ENCODE measurements at regions not wholly inside any gene's neighbourhood (a gene's known extent, or its start where the extent isn't known, plus 50 kb on each side); places are given as distances from the start of the nearest gene placed in this dataset.
"Not testable (repeated sequence)": the region's sequence is repeated elsewhere in the genome, so short reads cannot be mapped to it uniquely, and the experiment has no call there.

DNA sequence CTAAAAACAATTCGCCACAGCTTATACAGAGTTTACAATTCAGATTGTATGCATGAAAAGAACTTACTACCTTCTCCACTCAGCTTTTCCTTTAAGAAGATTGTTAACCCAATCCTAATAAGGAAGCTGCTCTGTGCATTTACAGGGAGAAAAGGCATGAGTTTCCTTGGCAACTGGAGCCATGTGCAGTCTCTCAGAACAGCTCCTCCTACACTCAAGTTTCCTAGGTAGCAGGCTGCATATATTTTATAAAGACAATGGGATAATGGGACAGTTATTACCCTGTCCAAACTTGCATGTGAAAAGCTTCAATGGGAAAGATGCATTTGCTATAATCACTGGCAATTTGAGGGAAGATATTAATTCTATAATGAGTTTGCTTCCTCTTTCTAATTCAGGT lies 125.5 kb upstream of the TRPC4 start:
- no peak for DNase-seq (ENCODE audit: low spot score)

DNA sequence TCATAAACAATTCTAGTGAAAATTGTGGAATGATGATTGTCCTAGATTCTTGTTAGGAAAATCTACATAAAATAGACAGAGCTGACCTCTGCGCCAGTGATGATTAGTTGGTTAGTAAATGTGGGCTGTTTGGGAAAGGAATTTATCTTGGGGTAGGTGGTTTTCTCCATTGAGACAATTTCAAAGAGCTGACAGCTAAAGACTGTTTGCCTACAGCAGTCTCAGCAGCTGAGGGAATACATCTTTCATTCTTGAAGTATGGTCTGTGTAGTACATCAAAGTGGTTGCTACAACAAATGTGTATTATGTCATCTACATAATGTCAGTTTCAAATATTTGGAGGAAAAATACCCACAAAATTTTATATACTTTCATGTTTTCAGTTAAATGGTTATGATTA lies 117.2 kb upstream of the TRPC4 start:
- no peak for DNase-seq (ENCODE audit: low spot score)

DNA sequence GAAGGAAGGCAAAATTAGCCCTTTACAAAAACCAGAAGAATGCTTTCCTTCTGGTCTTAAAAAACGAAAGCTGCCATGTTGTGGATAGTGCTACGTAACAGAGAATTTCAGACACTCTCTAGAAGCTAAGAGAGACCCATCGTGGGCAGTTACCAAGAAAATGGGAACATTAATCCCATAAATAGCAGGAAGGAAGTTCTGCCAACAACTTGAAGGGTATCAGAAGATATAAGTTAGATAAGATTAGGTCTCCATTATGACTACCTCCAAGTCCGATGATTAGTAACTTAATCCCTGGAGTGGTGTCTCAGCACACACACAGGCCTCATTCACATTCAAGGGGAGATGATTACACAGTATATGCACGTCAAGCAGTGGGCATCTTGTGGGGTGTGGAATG lies 115.7 kb upstream of the TRPC4 start:
- DNase-seq (ENCODE audit: low spot score): no peak

DNA sequence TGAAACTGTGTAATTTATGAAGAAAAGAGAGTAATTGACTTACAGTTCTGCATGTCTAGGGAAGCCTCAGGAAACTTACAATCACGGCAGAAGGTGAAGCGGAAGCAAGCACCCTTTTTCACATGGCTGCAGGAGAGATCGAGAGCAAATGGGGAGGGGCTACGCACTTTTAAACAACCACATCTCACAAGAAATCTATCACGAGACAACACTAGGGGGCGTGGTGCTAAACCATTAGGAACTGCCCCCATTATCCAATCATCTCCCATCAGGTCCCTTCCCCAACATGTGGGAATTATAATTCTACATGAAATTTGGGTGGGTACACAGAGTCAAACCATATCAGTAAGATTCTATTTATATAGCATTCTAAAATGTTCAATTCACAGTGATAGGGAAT lies 114.8 kb upstream of the TRPC4 start:
- DNase-seq (ENCODE audit: low spot score): peak; percentile 12

DNA sequence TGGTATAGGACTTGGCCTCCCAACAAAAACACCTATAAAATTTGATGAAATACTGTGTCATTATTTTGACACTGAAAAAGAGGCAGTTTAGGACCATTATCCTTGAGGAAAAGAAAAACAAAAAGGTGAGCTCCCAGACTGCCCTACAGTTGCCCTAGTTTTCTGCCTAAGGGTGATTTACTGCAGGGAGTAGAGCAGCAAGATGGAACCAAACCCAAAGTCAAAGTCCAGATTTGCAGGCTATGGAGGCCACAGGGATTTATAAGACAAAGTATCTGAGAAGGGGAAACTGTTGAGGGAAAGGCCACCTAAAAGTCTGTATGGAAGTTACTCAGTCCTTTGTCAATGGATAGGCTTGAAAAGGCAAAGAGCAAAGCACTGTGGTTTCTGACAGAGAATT lies 112.4 kb upstream of the TRPC4 start:
- no peak for DNase-seq (ENCODE audit: low spot score)

DNA sequence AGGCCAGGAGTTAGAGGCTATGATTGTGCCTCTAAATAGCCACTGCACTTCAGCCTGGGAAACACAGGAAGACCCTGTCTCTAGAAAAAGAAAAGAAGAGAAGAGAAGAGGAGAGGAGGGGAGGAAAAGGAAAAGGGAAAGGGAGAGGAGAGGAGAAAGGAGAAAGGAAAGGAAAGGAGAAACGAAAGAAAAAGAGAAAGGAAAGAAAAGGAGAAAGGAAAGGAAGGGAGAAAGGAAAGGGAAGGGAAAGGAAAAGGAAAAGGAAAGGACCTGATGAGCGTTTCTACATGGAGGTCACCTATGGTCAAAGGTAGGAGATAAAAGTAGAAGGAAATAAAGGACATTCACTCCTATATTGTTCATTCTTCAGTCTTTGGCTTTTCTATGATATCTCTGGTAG lies 109.1 kb upstream of the TRPC4 start:
- no peak for DNase-seq (ENCODE audit: low spot score)

DNA sequence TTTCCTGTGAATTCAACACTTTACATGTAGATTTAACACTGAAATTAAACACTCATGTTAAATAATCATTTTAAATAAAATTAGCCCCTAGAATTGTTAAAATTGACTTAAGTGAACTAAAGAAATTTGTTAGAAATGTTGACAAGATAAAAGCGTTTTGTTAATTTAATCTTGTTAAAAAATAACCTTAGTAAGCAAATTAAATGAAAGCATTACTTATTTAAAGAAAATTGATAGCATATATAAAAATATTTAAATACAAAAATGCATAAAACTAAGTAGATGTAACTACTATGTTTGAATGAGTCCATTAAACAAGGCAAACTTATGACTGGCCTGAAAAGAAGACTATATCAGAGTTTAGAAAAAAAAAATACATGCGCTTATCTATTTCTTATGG lies 99.0 kb upstream of the TRPC4 start:
- DNase-seq (ENCODE audit: low spot score): no peak

DNA sequence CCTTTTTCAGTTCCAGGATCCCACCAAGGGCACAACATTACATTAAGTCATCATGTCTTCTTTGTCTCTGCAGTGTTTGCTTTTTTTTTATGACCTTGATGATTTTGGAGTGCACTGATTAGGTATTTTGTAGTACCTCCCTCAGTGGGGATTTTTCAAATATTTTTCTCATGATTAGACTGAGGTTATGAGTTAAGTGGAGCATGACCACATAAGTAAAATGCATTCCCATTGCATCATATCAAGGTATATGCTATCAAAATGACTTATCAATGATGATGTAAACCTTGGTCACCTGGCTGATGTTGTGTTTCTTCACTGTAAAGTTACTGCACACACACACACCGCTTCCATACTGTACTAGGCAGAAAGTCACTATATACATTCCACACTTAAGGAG lies 96.7 kb upstream of the TRPC4 start:
- DNase-seq (ENCODE audit: low spot score): no peak

DNA sequence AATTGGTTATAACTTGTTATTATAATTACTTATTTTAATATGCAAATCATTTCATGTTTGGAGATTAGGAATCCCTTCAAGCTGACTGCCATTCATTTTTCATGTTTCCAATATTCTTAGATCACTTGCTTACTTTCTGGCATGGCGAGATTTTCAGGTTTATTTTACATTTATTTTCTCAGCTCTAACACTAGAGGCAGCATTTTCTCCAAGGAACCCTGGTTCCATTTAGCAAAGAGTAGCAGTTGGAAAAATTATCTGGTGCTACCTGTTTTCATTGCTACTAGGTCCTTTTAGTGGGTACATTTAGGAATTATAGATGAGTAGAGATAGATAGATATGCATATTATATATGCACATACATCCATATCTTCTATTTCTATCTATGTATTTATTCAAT lies 90.9 kb upstream of the TRPC4 start:
- DNase-seq (ENCODE audit: low spot score): peak; percentile 20

DNA sequence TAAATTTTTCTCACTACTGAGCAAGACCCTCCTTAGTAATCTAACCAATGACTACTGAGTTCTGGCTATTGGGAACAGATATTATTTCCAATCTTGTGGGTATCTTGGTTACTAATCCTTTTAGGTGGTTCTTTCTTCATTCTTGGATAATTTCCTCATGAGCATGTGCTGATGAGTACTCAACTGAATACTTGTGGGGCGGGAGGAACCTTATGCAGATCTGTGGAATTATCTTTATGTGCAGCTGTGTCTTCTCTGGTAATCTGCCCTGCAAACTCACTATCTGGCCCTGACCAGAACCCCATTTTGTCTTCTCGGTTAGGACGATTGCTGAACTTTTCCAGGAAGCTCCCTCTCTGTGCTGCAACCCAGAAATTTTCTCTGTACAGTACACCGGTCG lies 89.7 kb upstream of the TRPC4 start:
- DNase-seq (ENCODE audit: low spot score): no peak

DNA sequence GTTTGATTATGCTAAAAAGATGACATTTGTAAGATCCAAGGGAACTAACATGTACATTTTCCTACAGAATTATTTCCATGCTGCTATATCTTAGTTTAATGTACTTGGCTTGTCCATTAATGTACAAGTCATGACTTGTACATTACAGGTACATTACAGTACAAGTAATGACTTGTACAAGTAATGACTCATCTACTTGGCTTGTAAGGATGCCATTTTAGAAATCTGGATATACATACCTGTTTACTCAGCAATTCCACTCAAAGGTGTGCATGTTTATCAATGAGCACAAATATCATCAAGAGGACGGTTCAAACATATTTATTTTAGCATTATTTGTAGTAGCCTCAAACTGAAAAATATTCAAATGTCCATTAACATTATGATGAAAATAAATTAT lies 87.0 kb upstream of the TRPC4 start:
- no peak for DNase-seq (ENCODE audit: low spot score)

DNA sequence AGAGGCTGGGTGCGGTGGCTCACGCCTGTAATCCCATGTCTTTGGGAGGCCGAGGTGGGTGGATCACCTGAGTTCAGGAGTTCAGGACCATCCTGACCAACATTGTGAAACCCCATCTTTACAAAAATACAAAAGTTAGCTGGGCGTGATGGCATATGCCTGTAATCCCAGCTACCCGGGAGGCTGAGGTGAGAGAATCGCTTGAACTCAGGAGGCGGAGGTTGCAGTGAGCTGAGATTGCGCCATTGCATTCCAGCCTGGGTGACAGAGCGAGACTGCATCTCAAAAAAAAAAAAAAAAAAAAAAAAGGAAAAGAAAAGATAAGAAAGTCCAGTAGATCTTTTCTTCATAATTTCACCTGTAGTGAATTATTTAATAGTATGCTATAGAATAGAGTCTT lies 85.0 kb upstream of the TRPC4 start:
- not testable (repeated sequence) for DNase-seq (ENCODE audit: low spot score)

DNA sequence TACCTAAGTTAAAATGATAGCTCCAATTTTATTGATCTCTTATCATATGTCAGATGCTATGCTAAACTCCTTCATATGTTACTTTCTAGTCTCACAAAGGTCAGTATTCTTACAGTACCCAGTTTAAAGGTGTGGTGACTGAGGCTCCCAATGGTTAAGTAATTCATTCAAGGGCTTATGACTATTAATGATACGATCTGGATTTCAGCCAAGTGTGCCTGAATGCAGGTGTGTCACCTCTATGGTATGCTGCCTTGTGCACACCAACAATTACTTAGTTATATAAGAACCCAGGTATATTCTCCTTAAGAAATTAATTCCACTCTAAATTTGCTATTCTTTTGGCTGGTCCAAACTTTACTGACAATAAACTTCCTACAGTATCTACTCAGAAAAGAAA lies 84.6 kb upstream of the TRPC4 start:
- DNase-seq (ENCODE audit: low spot score): no peak

DNA sequence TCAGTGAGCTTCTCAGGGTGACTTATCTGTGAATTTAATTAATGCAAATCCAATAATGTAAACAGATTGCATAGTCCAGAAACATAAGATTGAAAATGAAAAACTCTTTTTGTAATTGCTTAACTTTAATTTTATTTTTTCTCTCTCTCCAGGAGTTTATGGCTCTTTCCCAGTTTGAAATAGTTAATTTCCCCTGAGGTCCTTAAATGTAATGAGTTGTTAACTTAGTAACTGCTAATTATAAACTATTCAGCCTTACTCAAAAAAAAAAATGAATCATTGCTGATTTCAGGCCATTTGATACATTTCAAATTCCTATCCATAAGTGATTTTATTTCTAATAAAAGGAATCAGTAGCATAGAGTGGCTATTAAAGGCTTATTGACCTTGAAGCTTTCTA lies 84.1 kb upstream of the TRPC4 start:
- no peak for DNase-seq (ENCODE audit: low spot score)

DNA sequence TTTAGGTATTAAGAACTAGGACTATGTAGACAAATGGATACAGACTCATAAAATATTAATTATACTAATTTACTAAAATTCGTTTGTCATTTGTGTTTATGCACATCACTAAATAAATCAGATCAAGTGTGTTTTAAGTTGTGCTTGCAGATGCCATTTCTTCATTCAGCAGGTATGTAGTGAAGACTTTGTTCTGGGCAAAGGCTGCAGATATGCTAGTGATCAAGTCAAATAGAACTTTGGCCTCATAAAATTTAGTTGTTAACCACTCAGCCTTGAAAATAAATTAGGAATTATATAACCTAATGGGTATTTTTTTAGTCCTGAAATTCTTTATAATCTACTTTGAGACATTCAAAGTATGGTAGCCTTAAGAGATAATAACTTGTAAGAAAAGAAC lies 80.4 kb upstream of the TRPC4 start:
- DNase-seq (ENCODE audit: low spot score): no peak

DNA sequence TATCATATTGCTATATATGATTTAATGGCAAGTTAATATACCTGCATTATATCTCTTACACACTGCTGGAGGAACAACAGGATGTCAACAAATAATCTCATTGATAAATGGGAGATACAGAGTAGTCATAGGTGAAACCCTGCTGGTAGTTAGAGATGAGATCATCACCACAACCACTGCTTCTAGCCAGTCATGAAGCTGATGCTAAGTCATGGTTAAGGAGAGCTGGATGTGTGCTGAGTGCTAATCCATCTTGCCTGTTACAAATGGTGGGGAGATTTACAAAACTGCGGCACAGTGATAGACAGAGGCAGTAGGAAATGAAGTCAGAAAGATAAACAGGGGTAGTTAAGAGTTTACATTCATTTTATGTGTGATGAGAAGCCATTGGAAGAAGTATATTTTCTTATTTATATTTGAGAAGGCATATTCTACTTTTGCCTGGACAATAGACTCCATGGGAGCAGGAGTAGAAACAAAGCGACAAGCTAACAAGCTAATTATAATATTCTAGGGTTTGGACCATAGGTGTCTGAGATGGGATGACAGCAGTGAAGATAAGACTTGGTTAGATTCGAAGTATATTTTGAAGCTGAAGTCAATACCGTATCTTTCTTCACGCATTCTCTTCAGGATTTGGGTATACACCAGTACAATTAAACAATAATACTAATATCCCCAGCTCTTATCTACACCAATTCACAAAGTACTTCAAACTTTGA lies 78.0 kb upstream of the TRPC4 start:
- DNase-seq (ENCODE audit: low spot score): no peak

DNA sequence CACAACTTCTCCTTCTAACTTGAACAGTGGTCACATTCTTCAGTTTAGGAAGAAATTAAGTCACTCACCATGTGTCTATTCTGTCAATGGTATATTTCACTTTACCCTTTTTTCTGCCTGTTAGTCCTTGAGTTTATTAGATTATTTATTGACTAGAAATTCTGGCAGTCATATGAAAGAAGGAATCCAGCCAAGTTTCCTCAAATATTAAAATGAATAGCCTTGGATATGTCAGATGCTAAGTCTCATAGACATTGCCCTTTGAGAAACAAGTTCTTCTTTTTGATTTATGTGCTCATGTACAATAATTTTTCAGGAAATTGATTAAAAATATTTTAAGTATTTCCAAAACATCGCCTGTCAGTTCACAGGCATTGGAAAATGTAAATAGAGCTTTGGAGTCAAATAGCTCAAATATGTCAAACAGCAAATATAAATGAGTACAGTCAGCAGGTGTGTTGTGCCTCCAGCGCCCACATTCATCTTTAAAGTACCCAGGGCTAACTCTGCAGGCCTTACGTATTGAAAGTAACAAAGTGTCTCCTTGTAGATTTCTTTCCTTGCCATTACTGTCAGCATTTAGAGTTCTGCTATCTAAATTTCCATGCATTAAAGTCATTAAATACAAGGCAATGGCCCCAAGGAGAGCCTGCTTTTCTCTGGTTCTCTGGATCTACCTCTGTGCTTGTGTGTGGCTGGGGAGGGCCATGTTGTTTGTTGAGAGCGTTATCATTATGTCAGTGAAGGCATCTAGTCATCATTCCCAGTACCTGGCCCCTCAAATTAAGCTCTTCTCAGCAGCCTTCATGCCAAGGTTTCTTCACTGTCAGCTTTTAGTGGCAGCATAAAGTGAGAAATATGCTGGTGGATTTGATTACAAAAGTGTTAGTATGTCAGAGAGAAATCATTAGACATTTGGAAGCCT lies 76.3 kb upstream of the TRPC4 start:
- DNase-seq (ENCODE audit: low spot score): no peak

DNA sequence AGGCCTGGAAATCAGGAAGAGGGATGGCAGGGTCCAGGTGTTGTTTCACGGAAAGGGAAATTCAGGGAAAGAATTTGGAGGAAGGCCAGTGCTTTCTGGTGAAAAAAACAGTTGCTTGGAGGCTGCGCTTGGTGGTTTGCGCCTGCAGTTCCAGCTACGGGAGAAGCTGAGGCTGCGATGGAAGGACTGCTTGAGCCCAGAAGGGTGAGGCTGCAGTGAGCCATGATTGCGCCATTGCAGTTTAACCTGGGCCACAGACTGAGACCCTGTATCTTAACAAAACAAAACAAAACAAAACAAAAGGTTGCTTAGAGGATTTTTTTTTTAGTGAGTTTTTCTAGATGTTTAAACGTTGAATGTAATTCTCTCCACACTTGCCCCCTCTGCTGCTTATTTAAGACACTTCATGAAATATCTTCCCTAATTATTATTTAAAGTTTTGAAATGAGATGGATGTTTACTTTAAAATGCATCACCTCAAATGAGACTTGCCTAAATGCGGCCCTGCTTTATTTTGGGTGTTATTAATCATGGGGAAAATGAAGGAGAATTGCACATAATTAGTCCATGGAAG lies 75.4 kb upstream of the TRPC4 start:
- no peak for DNase-seq (ENCODE audit: low spot score)

DNA sequence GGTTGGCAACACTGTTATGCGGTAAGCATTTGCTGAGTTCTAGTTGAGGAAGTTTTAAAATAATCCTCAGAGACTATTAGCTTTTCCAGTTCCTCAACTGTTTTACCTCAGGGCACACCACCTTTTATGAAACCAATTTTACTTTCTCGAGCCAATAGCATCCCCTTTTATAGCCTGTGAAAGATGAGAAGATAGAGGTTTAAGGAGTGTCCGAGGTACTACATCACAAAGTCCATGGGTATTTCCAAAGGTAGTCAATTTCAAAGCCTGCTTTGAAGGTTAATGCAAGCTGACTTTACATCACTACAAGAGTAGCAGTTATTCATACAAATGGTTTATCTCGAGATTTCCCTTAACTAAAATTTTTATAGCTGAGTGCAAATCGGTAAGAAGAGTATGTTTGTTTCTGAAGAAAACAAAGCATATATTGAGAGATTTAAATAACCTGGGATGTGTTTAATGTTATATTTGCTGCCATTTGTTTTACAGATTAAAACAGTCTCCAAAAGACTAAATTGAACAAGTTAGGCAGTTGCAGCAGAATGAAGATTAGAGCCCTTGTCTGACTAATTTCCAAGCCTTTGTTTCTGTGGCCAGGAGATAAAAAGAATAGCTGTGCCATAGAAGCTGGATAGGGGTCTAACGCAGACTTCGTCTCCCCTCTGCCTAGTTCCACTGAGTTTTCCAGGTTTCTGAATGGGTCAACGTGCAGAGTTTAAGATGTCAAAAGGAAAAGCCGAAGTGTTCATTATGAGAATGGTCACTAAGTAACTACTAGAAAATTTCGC lies 74.7 kb upstream of the TRPC4 start:
- DNase-seq (ENCODE audit: low spot score): no peak

DNA sequence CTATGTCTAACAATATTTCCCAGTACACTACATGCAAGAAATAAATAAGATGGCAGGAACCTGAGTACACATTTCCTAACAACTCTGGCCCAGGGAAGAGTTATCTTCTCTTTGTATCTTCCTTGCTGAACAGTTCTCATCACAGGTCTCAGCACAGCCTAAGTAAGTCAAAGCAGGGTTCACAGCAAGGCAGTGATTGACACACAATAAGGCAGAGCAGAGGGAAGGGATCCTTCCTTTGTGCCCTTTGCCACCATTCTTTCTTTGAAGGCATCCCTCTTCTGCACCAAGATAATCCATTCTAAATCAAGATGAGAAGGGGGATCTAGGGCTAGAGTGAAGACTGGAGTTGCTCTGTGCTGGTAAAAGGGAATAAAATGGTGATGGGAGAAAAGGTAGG lies 73.4 kb upstream of the TRPC4 start:
- DNase-seq (ENCODE audit: low spot score): no peak

DNA sequence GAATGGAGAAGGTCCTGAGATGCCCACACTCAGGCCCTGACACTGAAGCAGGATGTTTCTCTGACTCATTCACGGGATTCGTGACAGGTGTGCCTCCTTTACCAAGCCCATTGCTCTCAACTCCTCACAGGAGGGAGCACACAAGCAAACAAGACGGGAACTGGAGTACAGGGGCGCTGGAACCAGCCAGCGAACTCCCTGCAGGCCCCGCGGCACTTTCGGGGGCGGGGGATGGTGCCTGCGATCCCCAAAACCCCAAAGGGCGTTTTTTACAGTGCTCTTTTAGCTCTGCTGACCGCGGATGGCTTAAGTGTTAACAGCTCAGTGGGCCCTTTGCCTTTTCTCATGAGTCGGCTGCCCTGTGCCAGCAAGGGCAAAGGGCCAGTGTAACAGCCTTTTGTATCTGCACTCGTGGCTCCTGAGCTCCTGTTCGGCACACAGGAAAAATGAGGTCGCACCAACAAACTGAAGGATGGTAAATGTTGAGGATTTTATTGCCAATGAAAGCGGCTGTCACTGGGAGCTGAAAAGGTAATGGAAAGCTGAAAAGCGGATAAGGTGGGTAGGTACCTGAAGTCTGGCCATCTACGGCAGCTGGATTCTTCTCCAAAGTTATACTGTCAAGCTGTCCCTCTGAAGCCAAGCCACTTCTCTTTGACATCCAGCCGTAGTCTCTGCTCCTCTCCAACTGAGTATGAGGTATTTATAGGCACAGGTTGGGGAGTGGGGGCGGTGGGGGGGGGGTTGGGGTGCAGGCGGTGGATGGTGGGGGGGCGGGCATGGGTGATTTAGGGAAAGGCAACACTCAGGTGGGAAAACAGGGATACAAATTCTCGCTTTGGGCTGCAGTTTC lies 65.0 kb upstream of the TRPC4 start:
- DNase-seq (ENCODE audit: low spot score): no peak

DNA sequence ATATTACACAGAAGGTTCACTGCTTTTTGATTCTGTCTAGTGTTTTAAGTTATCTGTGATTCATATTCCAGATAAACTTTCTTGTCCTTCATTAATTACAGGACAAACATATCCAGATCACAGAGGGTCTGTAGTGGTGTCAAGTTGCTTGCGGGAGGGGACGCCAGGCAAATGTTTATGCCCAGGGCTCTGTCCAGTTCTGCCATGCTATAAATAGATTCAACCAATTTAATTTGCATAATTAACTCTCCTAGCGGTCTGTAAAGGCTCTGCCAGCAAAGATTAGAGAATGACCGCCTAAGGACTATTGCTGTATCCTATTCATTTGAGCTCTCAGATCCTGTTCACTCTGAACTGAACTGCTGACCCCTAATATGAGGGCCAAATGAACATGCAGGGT lies 59.7 kb upstream of the TRPC4 start:
- no peak for DNase-seq (ENCODE audit: low spot score)

Measured in NAMALWA (cell line).